Right ventricle myocardium superior (tissue), 1 donor: ENCODE measurements at regions not wholly inside any gene's neighbourhood (a gene's known extent, or its start where the extent isn't known, plus 50 kb on each side); places are given as distances from the start of the nearest gene placed in this dataset.
"Not testable (repeated sequence)": the region's sequence is repeated elsewhere in the genome, so short reads cannot be mapped to it uniquely, and the experiment has no call there.

ENCODE experiments used
- ATAC-seq: fragments of 200-7000 bp; cut with Tn5 transposase; one replicate; pipeline ENCODE4 v1.9.1; 2020; ENCODE audit warnings: mild to moderate bottlenecking; ENCODE audit not compliant: poor library complexity
- DNase-seq: peaks from one replicate; pipeline ENCODE4 v3.0.0-alpha.2; 2020
- intact Hi-C: fragments of 100-400 bp; cut with DNase I; formaldehyde crosslinking; loops from one replicate; pipeline ENCODE4 v1.11.2; 2022
- donor health status: DM: no; HTN: yes; CAD: no; lungs with severe emphysema.

GRCh38 chr11:15300341-15300740 is 185.6 kb downstream of the INSC start:
- DNase-seq (no peak), ATAC-seq (no peak)
- intact Hi-C loops = no loop called here

GRCh38 chr11:15307619-15308024 is 192.9 kb downstream of the INSC start:
- intact Hi-C loops = no loop called here

GRCh38 chr11:15308840-15309239 is 194.1 kb downstream of the INSC start:
- intact Hi-C loops = no loop called here
- ATAC-seq = no peak
- DNase-seq = no peak

More at GRCh38 chr11:15307619-15308024, 192.9 kb downstream of the INSC start:
- no peak for DNase-seq
- no peak for ATAC-seq

- ATAC-seq (no peak), DNase-seq (no peak)
- intact Hi-C loops = no loop called here
These were observed 194.6 kb downstream of the INSC start for GRCh38 chr11:15309296-15309695.

GRCh38 chr11:15313862-15314261 is 199.1 kb downstream of the INSC start:
- intact Hi-C loops = no loop called here
- no peak for DNase-seq
- ATAC-seq = no peak

GRCh38 chr11:15318814-15319213 is 204.1 kb downstream of the INSC start:
- intact Hi-C loops = no loop called here
- ATAC-seq = no peak
- DNase-seq = no peak

GRCh38 chr11:15326520-15326919 is 211.8 kb downstream of the INSC start:
- ATAC-seq (no peak), DNase-seq (no peak)
- intact Hi-C loops = no loop called here

- peak; percentile 52 for DNase-seq
- intact Hi-C loops = no loop called here
- peak; percentile 85 for ATAC-seq
These were observed 213.1 kb downstream of the INSC start for GRCh38 chr11:15327786-15328231.

- DNase-seq (no peak), ATAC-seq (no peak)
- intact Hi-C loops = loop anchor here (10.0 kb wide), 1 partner anchor 321 kb away; no protein-coding TSS in a partner anchor
These were observed 218.7 kb downstream of the INSC start for GRCh38 chr11:15333407-15333806.

- intact Hi-C loops = loop anchor here (10.0 kb wide), 1 partner anchor 320 kb away; no protein-coding TSS in a partner anchor
These were observed 220.0 kb downstream of the INSC start for GRCh38 chr11:15334766-15335165.

GRCh38 chr11:15336021-15336420 is 221.3 kb downstream of the INSC start:
- DNase-seq (no peak), ATAC-seq (no peak)
- intact Hi-C loops = loop anchor here (10.0 kb wide), 1 partner anchor 319 kb away; no protein-coding TSS in a partner anchor

More at GRCh38 chr11:15334766-15335165, 220.0 kb downstream of the INSC start:
- DNase-seq (no peak), ATAC-seq (no peak)

GRCh38 chr11:15339302-15339701 is 224.6 kb downstream of the INSC start:
- DNase-seq (no peak), ATAC-seq (no peak)
- intact Hi-C loops = loop anchor here (10.0 kb wide), 1 partner anchor 315 kb away; no protein-coding TSS in a partner anchor

- intact Hi-C loops = no loop called here
- no peak for ATAC-seq
These were observed 226.9 kb downstream of the INSC start for GRCh38 chr11:15341587-15341986.

GRCh38 chr11:15342163-15342562 is 227.4 kb downstream of the INSC start:
- no peak for ATAC-seq
- intact Hi-C loops = no loop called here
- no peak for DNase-seq

More at GRCh38 chr11:15341587-15341986, 226.9 kb downstream of the INSC start:
- no peak for DNase-seq

GRCh38 chr11:15346907-15347306 is 232.2 kb downstream of the INSC start:
- no peak for DNase-seq
- ATAC-seq = no peak
- intact Hi-C loops = no loop called here

GRCh38 chr11:15347969-15348734 is 233.4 kb downstream of the INSC start:
- no peak for DNase-seq
- ATAC-seq = no peak
- intact Hi-C loops = no loop called here

GRCh38 chr11:15349413-15349812 is 234.7 kb downstream of the INSC start:
- intact Hi-C loops = no loop called here
- ATAC-seq (no peak), DNase-seq (no peak)

- intact Hi-C loops = no loop called here
- ATAC-seq (no peak), DNase-seq (no peak)
These were observed 246.6 kb downstream of the INSC start for GRCh38 chr11:15361316-15361715.

GRCh38 chr11:15365286-15365685 is 250.6 kb downstream of the INSC start:
- DNase-seq, ATAC-seq, intact Hi-C loops: not testable (repeated sequence)

GRCh38 chr11:15367695-15368094 is 253.0 kb downstream of the INSC start:
- DNase-seq (no peak), ATAC-seq (no peak)
- intact Hi-C loops = no loop called here
